ENCODE measurements at regions not wholly inside any gene's neighbourhood (a gene's known extent, or its start where the extent isn't known, plus 50 kb on each side); places are given as distances from the start of the nearest gene placed in this dataset.

DNA sequence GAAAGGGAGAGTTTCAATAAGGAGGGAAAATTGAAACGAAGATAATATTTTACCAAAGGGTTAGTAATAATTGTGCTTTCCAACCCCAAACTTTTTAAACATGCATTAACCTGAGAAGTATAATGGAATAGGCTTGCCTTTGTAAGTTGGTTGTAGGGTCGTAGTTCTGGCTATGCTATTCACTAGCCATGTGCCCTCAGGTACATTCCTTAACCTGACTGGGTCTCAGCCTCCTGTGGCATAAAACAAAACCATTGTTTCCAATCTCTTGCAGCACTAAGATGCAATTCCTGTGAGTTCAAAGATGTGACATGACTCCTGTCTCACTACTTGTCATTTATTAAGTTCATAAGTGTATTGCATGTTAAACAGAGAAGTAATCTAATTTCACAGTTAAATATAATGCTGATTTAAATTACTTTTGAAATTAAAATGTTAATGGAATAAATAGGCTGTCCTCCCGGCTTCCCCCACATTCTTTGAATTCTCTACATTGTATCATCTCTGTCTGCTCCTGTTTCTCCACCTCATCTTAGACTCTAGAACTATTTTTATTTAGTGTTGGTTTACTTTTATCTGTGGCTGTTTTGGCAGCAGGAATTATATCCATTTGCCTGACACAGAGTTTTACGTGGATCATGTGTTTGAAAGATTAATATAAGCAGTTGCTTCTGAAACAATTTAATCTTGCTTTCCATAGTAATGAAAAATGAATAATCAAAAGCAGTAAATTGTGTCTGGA, 216.3 kb downstream of the FAT3 start:
- no peak overlapping the region for H3K9ac ChIP-seq
- TF ChIP-seq, protein P1, sequence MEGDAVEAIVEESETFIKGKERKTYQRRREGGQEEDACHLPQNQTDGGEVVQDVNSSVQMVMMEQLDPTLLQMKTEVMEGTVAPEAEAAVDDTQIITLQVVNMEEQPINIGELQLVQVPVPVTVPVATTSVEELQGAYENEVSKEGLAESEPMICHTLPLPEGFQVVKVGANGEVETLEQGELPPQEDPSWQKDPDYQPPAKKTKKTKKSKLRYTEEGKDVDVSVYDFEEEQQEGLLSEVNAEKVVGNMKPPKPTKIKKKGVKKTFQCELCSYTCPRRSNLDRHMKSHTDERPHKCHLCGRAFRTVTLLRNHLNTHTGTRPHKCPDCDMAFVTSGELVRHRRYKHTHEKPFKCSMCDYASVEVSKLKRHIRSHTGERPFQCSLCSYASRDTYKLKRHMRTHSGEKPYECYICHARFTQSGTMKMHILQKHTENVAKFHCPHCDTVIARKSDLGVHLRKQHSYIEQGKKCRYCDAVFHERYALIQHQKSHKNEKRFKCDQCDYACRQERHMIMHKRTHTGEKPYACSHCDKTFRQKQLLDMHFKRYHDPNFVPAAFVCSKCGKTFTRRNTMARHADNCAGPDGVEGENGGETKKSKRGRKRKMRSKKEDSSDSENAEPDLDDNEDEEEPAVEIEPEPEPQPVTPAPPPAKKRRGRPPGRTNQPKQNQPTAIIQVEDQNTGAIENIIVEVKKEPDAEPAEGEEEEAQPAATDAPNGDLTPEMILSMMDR (conservative IDR thresholded peaks at IDR 0.05; ENCODE audit: low read depth, low read length): no peak
- H2AFZ ChIP-seq (ENCODE audit: low read depth): no peak overlapping the region
- no peaks in the 10 kb centered on the region for H3K36me3 ChIP-seq (ENCODE audit: insufficient read depth)
- H3K27ac ChIP-seq: no peak overlapping the region
- no peaks in the 10 kb centered on the region for H3K4me1 ChIP-seq (ENCODE audit: low read depth, poor library complexity, severe bottlenecking)
- H3K4me2 ChIP-seq: no peak overlapping the region
- H4K20me1 ChIP-seq (ENCODE audit: insufficient read depth): no peaks in the 10 kb centered on the region
- H3K79me2 ChIP-seq (ENCODE audit: insufficient read depth, low read depth): no peaks in the 10 kb centered on the region
- H3K27me3 ChIP-seq (ENCODE audit: insufficient read depth, low read depth): no peaks in the 10 kb centered on the region
- H3K4me3 ChIP-seq (IDR thresholded peaks at IDR 0.05; ENCODE audit: insufficient read depth, low read depth, low read length): no peak overlapping the region

DNA sequence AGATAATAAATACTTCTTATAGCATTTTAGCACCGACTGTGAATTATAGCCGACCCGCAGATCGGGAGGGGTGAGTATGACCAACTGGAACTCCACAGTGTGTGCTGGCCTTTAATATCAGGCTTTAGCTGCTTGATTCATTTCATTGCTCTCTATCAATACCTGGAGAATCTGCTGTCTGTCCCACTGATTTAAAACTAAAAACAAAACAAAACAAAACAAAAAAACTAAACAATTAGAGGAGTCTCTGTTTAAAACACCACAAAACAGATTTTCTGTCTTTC, 216.8 kb downstream of the FAT3 start:
- no peak overlapping the region for H3K9ac ChIP-seq
- no peak overlapping the region for H3K27ac ChIP-seq
- H4K20me1 ChIP-seq (ENCODE audit: insufficient read depth): no peaks in the 10 kb centered on the region
- no peaks in the 10 kb centered on the region for H3K4me1 ChIP-seq (ENCODE audit: low read depth, poor library complexity, severe bottlenecking)
- TF ChIP-seq, protein P1 (conservative IDR thresholded peaks at IDR 0.05; ENCODE audit: low read depth, low read length): no peak
- no peak overlapping the region for H2AFZ ChIP-seq (ENCODE audit: low read depth)
- H3K4me2 ChIP-seq: no peak overlapping the region
- H3K79me2 ChIP-seq (ENCODE audit: insufficient read depth, low read depth): no peaks in the 10 kb centered on the region
- H3K4me3 ChIP-seq (IDR thresholded peaks at IDR 0.05; ENCODE audit: insufficient read depth, low read depth, low read length): no peak overlapping the region
- no peaks in the 10 kb centered on the region for H3K36me3 ChIP-seq (ENCODE audit: insufficient read depth)
- no peaks in the 10 kb centered on the region for H3K27me3 ChIP-seq (ENCODE audit: insufficient read depth, low read depth)

DNA sequence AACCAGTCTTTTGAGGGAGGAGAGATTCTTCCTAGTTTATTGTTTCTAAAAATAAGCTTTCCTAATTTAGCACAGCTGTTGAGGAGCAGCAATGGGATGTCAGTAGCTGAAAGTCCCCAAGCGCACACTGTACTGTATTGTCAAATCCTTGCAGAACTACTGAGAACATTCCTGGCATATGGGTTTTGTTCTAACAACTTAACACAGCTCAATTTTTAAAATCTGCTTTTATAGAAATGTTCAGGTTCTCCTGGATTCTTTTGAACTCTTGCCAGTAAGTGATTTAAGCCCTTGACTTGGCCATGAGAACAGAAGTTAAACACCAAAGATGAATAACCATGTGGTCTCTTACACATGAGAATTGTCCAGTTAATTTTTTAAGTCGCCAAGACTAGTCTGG, 218.6 kb downstream of the FAT3 start:
- H3K4me3 ChIP-seq (IDR thresholded peaks at IDR 0.05; ENCODE audit: insufficient read depth, low read depth, low read length): no peak overlapping the region
- no peak overlapping the region for H3K27ac ChIP-seq
- TF ChIP-seq, protein P1 (conservative IDR thresholded peaks at IDR 0.05; ENCODE audit: low read depth, low read length): no peak
- no peaks in the 10 kb centered on the region for H3K27me3 ChIP-seq (ENCODE audit: insufficient read depth, low read depth)
- no peak overlapping the region for H3K9ac ChIP-seq
- no peaks in the 10 kb centered on the region for H3K79me2 ChIP-seq (ENCODE audit: insufficient read depth, low read depth)
- no peak overlapping the region for H2AFZ ChIP-seq (ENCODE audit: low read depth)
- H3K36me3 ChIP-seq (ENCODE audit: insufficient read depth): no peaks in the 10 kb centered on the region
- H4K20me1 ChIP-seq (ENCODE audit: insufficient read depth): no peaks in the 10 kb centered on the region
- no peaks in the 10 kb centered on the region for H3K4me1 ChIP-seq (ENCODE audit: low read depth, poor library complexity, severe bottlenecking)
- no peak overlapping the region for H3K4me2 ChIP-seq

DNA sequence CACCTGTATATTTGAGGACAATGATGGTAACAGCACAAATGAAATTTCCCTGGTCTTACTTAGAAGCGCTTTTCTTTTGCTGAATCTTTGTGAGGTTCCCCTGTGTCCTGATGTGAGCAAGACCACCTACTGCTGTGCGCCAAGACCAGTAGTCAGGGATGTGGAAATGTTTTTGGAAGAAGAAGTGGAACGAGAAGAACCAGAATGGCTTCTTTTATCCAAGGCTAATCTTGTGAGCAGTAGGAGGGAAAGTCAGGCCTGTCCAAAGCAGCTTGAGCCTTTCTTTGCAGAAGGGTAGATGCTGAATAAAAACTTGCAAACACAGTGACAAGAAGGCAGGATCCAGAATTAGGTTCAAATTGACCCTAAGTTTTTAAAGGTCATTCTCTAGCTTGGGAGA, 223.0 kb downstream of the FAT3 start:
- no peaks in the 10 kb centered on the region for H3K79me2 ChIP-seq (ENCODE audit: insufficient read depth, low read depth)
- H4K20me1 ChIP-seq (ENCODE audit: insufficient read depth): no peaks in the 10 kb centered on the region
- no peak overlapping the region for H3K4me2 ChIP-seq

More for the DNA sequence above, 223.0 kb downstream of the FAT3 start:
- no peaks in the 10 kb centered on the region for H3K36me3 ChIP-seq (ENCODE audit: insufficient read depth)
- no peak overlapping the region for H2AFZ ChIP-seq (ENCODE audit: low read depth)
- H3K4me3 ChIP-seq (IDR thresholded peaks at IDR 0.05; ENCODE audit: insufficient read depth, low read depth, low read length): no peak overlapping the region
- H3K9ac ChIP-seq: no peak overlapping the region
- no peaks in the 10 kb centered on the region for H3K4me1 ChIP-seq (ENCODE audit: low read depth, poor library complexity, severe bottlenecking)
- H3K27ac ChIP-seq: no peak overlapping the region
- no peaks in the 10 kb centered on the region for H3K27me3 ChIP-seq (ENCODE audit: insufficient read depth, low read depth)
- TF ChIP-seq, protein P1 (conservative IDR thresholded peaks at IDR 0.05; ENCODE audit: low read depth, low read length): no peak
